ENCODE measurements at regions not wholly inside any gene's neighbourhood (a gene's known extent, or its start where the extent isn't known, plus 50 kb on each side); places are given as distances from the start of the nearest gene placed in this dataset.
"Not testable (repeated sequence)": the region's sequence is repeated elsewhere in the genome, so short reads cannot be mapped to it uniquely, and the experiment has no call there.

DNA sequence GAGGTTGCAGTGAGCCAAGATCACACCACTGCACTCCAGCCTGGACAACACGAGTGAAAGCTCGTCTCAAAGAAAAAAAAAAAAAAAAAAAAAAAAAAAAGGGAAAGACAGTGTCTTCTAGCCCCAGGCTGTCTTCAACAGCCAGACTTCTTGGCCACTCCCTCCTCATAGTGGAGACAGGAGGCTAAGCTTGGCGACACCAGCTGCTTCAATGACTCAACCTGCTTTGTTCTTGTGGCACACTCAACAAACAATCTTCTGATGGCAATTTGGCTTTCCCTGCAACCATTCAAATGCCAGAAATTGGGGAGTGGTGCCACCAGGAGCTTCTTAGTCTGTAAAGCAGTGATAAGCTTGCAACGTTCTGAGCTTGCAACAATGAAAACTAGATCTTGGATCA is 290.4 kb upstream of the DYNLRB2 start:
- no peak for DNase-seq

DNA sequence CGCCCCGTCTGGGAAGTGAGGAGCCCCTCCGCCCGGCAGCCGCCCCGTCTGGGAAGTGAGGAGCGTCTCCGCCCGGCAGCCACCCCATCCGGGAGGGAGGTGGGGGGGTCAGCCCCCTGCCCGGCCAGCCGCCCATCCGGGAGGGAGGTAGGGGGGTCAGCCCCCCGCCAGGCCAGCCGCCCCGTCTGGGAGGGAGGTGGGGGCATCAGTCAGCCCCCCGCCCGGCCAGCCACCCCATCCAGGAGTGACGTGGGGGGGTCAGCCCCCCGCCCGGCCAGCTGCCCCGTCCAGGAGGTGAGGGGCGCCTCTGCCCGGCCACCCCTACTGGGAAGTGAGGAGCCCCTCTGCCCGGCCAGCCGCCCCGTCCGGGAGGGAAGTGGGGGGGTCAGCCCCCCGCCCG is 297.5 kb upstream of the DYNLRB2 start:
- DNase-seq: not testable (repeated sequence)

DNA sequence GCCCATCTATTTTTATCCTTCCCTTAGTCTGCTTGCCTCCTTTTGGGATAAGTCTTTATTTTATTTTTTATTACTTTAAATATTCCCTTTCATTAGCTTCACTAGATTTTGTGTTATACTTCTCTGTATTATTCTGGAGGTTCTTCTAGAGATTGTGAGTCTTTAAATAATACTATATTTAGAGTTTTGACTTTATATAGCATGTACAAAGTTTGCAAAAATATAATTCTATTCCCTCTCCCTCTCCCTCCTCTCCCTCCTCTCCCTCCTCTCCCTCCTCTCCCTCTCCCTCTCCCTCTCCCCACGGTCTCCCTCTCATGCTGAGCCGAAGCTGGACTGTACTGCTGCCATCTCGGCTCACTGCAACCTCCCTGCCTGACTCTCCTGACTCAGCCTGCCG is 298.5 kb upstream of the DYNLRB2 start:
- not testable (repeated sequence) for DNase-seq

DNA sequence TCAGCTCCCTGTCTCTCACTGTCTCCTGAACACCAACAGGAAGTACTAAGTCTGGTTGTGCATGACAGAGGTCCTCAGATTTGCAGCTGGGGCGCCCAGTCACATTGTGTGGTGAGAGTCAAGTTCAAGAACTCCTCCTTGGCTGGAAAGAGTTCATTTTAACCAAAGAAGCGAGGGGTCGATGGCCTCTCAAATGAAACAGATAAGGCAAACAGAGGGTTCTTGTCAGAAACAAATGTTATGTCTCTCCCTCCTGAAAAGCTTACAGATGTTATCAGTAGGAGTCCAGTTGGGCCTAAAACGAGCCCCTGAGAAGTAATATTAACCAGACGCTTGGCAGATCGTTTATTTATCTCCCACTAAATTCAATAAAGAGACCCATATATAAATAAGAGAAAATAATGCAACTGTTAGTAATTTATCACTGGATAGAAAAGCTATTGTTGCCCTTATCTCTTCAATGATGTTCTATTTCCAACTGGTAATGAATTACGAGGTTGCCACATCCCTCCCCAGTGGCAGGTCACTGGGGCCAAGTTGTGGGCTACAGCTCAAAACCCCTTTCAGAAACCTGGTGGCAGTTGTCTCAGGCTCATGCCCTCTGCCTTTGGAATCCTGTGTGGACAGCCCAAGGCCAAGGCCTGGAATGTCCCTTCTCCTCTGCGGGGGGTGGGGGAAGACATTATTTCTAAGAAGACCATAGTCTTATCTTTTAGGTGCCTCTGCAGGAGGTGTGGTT is 307.5 kb upstream of the DYNLRB2 start:
- no peak for DNase-seq

DNA sequence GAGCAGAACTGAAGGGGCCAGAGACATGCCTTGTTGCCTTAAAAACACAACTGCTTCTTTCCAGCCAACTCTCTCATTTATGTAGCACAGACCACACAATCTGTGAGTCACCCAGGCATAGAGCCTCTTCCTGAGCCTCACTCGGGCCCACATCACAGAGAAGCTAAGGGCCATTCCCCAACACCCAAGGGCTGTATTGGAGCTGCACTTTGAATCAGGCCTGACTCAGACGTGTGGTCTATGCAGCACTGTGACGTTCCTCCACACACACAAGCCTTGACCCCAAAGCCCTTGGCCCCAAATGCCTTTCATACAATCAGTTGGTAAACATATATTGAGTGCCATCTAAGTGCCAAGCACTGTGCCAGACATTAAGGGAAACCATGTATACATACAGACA is 308.9 kb upstream of the DYNLRB2 start:
- DNase-seq: no peak

DNA sequence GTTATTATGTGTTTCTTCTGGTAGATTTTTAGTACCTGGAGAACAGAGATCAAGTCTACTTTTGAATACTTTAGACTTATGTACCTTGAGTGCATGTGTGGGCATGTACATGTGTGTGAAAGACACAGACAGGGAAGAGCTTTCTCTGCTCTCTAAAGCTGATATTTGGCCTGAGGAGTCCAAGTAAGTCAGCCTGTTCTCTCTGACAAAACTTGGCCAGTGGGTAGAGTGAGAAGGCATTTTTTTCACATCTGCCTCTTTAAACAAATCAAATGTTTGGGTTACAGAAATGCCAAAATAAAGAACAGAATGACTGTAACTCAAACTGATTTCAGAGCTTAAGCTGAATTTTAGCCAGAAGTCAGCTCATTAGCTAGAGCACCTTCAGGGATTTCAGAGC is 309.7 kb upstream of the DYNLRB2 start:
- no peak for DNase-seq

DNA sequence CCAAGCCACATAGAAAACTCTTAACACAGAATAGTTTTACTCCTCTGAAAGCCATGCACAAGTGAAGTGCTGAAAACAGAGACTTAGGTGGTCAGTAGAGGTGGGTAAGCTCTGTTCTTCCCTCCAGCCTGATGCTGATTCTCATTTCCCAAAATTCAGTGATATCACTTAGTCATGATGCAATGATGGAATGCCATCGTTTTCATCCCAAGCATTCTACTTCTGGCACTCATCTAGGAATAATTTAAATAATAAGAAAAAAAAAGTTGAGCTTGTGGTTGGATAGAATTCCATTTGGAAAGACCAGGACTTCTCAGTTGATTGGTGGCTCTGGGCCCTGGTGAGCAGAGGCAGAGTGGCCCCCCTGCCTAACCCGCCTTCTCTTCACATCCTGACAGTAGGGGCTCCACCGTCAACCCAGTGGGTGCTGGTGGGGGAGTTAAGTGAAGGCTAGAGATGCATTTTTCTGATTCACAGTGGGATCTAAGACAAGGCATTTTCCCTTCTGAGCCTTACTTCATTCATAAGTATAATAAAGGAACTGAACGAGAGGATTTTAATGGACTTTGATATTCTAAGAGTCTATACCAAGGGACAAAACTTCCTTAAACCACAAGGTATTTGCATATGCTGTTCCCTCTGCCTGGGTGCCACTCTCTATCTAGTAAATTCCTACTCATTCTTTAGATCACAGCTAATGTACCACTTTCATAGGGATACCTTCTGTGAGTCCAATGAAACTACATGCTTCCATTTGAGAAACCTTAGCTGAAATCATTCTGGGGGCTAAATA is 310.3 kb upstream of the DYNLRB2 start:
- DNase-seq: no peak

DNA sequence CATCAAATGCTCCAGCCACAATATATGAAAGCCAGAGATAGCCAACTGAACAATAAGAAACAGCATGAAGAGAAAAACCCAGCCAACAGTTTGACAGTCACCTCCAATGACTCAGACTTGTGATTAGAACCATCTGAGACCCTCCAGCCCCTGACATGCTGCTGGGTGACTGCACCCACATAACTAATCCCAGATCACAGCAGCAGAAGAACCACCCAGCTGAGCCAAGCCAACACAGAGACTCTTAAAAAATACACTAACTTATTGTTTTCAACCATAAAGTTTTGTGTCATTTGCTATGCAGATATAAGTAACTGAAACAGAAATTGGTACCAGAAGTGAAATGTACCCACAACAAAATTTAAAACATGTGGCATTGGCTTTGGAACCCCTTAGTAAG is 314.3 kb upstream of the DYNLRB2 start:
- no peak for DNase-seq

DNA sequence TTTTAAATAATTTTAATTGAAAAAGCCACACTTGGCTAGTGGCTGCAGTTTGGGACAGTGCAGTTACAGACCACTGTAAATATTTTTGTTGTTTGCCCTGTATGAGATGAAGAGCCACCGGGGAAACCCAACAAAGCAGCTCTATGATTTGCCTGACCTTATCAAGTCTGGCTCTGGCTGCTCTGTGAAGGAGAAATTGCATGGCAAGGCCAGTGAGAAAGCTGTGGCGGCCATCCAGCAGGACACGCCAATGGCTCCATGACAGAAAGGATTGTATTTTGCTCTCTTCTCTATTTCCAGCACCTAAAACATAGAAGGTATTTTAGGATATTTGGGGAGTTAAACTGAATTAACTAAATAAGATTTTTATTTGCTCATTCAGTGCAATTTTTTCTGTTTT is 330.0 kb upstream of the DYNLRB2 start:
- no peak for DNase-seq

DNA sequence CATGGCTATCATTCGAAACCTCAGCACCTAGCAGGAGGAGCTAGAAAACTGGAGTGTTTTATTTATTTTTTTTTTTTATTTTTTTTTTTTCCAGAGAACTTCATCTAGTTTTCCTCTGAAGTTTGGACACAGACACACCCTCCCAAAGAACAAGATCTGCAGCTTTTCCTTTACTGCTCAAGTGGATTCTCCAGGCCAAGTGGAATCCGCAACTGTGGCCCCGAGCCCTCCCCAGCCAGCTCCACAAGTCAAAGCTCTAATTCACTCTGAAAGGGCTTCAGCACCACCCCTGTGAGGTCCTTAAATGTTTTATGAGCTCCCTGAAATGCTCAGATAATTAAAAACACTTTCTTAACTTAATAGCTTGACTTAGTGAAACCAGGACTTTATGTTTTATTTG is 332.1 kb upstream of the DYNLRB2 start:
- DNase-seq: no peak

DNA sequence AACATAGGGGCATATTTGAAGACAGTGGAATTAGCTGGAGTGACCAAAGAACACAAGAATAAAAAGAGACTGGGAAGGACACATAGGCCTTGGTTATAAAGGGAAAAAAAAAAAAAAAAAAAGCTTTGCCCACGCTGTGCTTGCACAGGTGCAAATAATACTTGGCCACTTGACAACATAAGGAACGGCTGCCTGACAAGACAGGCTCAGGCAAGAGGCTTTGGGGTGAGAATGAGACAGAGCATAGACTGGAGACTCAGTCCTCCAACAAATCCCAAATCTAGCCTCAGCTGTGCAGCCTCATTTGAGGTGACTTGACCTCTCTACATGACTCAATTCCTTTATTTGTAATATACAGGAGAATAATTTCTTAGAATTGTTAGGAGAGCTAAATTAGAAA is 332.8 kb upstream of the DYNLRB2 start:
- DNase-seq: no peak

DNA sequence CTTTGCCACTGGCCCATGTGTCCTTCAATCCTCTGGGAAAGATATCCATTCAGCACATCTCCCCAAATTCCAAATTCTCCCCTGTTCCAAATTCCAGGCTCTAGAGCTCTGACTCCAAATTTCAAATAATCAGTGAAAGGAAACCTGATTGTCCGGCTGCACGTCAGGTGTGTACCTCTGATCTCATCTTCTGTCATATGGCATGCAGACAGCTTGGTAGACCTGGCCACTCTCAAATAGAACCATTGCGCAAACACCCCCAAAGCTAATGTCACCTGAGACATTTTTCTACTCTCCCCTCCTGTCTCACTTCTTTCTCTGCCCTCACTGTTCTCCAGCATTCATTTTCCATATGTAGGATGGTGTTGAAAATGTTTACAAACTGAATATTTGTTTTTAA is 337.0 kb upstream of the DYNLRB2 start:
- no peak for DNase-seq

DNA sequence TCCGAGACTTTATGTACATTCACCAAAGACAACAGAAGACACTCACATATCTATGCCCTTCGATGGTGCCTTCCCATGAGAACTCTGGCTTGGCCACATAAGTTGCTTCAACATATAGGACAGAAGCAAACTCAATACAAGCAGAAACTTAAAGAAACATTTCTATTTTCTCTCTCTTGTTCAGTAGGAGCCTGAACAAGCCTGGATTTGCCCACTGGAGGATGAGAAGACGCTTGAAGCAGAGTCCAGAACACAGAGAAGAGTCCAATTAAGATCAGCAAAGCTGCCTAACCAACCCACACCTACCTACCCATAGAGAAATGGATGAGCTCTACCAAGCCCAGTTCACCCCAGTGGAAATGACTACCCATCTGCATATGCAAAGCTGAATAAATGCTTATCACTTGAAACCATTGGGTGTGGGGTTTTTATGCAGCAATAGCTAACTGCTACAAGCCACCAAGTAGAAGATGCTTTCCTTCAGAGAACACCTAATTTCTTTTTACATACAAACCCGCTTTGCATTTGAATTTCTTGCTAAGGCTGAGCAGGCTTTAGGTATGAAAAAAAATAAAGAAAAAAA is 337.9 kb upstream of the DYNLRB2 start:
- no peak for DNase-seq

DNA sequence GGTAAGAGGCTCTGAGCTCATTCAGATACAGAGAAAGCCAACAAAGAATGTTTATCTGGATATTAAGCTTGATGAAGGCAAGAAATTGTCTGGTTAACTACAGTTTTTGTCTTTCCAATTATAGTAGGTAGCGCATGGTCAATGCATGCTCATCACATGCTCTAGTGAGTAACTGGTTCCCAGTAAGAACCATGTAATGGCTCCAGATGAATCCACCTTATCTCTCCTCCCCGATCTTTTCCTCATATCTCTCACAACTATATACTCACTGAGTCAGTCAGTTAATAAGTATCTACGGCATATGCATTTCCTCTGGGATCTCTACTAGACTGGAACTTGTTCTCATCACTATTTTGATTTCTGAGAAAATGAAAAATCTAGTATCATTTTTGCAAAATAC is 340.7 kb upstream of the DYNLRB2 start:
- no peak for DNase-seq

DNA sequence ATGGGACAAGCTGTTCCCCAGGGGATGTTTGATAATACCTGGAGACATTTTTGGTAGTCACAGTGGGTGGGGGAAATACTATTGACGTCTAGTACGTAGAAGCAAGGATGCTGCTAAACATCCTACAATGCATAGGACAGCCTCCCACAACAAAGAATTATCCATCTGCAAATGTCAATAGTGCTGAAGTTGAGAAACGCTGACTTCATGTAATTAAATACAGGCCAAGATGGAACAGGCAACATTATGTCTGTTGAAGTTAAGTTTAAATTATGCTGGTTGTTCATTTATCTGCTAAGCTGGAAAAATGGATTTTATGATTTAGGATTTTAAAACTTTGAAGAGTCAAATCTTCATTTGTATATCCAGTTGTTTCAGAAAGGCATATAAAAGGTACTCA is 341.2 kb upstream of the DYNLRB2 start:
- DNase-seq: no peak

DNA sequence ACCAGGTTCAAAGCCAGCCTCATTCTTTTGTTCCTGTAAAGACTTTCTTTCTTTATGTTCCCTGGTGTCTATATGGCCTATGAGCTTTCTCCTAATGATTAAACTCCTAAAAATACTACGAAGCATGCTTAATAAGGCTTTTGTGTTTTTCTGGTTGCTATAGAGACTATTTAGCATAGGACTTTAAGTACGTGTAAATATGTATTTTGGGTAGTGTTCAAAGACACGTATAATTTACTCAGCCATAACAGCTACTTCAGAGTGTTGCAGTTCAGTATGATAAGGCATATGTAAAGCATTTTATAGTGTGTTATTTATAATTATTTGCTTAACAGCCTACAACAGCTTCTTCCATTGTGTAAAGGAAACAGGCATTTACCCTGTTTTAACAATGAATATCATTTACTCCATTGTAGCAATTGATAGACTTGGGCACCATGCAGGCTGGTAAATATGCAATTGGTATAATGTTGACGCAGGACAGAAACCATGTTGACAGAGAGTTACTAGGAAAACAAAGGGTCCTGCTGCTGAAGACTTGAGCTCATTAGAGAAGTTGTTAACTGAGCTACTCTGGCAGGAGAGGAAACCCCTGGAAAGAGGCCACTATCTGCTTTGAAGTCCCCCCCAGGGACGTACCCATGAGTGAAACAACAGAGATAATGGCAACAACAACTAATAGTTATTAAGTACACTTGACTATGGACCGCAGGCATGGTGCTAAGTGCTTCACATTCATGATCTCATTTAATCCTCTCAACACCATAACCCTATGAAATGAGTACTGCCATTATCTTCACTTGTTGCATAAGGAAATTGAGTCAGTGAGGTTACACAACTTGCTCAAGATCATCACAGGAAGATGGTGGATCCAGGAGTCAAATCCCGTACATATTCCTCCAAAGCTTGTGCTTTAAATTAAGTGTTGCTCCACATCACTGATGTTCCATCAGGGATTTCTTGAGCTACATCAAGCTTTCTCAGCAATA is 342.2 kb upstream of the DYNLRB2 start:
- peak; percentile 5 for DNase-seq

DNA sequence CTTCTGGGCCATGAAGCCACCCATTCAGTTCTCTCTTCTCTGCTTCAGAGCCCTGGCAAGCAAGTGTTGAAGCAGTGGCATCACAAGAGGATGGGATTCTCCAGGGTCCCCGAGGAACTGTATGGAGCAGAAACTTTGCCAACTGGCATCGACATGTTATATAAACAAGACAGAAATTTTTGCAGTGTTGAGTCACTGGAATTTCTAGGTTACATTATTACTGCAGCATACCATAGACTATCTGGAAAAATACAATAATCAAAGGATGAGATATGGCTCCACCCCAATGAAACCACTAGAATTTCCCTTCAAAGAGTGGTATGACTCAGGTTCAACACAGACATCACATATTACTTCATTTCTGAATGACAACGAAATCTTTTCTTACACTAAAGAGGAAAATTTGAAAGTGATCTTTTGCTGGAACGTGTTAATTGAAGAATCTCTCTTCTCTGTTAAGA is 343.0 kb upstream of the DYNLRB2 start:
- peak; percentile 60 for DNase-seq

DNA sequence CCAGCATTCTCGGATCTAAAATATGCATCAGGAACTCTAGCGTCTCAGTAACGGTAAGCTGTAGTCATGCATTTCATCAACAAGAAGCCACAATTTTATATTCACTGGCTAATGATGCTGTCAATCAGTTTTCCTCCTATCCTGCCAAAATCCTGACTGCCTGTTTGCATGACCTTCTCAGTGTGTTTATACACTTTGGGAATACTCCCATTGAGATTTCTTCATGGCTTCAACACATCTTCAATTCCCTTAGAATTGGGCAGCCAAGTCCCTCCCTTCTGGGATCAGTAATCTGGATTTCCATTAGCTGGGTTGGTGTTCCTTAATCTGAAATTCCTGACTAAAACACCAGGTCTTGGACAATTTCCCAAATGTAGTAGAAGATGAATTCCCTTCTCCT is 348.9 kb upstream of the DYNLRB2 start:
- DNase-seq: no peak

DNA sequence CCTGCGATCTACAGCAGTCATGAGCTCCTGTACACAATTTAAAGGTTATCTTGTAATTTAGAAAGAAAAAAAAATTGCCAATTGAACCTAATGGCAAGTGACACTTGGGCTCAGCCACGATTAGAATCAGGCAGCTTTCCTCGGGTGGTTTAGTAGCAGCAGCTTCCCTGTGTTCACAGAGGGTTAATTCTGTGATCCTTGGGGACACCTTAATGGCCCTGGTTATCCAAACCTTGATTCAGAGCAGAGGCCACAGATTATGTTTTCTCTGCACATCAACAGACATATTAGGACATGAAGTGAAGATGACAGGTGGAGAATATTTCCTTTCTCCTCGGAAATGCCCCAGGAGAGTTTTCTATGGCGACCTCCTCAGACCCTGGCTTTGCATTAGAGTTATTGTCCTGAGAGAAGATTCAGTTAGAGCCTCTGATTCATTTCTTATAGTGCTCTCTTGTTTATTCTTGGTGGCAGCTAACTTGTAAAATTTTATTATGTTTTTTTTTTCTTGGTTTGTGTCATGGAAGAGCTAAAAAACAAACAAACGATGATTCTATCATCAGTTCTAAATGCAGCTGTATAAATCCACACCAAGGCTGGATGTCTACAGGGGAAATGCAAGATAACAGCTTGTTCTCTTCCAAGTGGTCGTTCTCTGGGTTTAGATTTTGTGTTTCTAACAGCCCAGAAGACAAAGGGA is 351.2 kb upstream of the DYNLRB2 start:
- DNase-seq: no peak

DNA sequence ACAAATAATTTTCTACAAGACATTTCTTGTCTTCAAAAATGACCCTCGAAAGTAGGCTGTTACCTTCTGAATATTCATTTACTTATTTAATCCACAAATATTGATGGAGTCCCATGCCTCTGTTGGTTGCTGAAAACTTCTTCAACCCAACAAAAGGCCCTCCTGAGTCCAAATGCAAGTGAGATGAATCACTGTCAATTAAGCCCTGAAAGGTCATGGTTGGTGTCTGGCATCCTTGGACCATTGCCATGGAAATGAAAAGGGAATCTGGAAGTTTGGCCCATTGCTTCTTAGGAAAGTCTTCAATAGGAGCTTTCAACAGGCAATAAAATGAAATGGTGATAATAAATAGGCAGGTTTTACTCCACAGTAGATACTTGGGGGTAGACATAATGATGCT is 364.7 kb upstream of the DYNLRB2 start:
- no peak for DNase-seq

DNA sequence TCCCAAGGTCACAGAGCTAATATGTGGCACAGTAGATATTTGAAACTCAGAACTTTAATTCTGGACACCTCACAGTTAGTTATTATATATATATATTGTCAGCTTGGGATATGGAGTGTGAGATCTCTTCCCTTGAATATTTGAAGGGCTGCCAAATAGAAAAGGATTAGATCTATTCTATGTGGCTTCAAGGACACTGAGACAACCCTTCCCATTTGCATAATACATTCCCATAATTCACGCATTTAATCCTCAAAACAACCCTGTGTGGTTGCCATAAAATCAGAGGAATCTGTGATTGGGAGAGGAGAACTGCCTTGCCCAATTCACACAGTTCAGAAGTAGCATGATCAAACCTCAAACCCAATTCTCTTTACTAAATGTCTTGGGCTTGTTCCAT is 365.8 kb upstream of the DYNLRB2 start:
- DNase-seq: no peak

DNA sequence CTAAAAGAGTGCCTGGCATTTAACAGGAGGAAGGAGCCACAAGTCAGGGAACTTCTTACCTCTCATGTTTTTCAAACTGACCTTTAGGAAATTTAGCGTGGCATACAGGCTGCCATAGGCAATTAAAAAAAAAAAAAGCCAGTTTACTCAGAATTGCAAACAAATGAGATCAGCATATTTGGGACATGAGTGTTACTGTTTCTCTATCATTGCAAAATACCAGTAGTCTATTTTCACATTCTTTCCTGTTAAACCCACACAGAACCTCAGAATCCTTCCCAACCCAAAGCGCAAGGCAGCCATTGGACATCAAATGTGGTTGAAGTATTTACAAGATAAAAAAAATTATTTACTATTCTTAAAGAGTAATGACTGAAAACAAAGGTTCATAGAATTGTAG is 366.4 kb upstream of the DYNLRB2 start:
- DNase-seq: no peak
